ENCODE measurements at regions not wholly inside any gene's neighbourhood (a gene's known extent, or its start where the extent isn't known, plus 50 kb on each side); places are given as distances from the start of the nearest gene placed in this dataset.
"Not testable (repeated sequence)": the region's sequence is repeated elsewhere in the genome, so short reads cannot be mapped to it uniquely, and the experiment has no call there.

DNA sequence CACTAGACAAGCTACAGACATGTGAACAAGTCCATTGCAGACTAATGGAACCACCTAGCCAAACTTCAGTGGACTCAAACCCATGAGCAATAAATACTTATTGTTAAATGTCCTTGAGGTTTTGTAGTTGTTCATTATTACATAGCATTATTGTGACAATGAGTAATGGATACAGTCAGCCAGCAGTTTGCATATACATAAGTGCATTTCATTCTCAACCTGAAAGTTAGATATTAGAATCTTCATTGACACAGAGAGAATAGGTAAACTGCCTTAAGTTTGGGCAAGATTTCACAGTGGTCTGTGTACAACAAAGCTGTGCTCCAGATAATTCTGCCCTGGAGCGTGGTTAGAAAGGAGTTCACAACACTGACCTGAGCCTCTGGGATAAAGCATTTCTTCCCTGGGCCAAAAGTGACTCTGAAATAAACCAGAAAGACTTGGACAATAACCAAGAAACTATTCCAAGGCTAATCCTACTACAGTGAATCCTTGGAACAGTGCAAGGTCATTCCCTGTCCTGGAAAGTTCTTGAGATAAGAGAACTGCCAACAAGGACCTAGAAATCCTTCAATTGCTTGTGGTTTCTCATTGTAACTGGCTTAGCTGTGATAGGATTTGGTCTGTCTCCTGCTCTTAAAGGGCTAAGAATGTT is 225.5 kb upstream of the STT3B start:
- DNase-seq (ENCODE audit: low read depth), result no peak
- no peak overlapping the region for H3K4me3 ChIP-seq (ENCODE audit: low read depth, low read length)
- TF ChIP-seq, protein P1, sequence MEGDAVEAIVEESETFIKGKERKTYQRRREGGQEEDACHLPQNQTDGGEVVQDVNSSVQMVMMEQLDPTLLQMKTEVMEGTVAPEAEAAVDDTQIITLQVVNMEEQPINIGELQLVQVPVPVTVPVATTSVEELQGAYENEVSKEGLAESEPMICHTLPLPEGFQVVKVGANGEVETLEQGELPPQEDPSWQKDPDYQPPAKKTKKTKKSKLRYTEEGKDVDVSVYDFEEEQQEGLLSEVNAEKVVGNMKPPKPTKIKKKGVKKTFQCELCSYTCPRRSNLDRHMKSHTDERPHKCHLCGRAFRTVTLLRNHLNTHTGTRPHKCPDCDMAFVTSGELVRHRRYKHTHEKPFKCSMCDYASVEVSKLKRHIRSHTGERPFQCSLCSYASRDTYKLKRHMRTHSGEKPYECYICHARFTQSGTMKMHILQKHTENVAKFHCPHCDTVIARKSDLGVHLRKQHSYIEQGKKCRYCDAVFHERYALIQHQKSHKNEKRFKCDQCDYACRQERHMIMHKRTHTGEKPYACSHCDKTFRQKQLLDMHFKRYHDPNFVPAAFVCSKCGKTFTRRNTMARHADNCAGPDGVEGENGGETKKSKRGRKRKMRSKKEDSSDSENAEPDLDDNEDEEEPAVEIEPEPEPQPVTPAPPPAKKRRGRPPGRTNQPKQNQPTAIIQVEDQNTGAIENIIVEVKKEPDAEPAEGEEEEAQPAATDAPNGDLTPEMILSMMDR (IDR thresholded peaks at IDR 0.05; ENCODE audit: control insufficient read depth, extremely low read depth, insufficient read depth), result no peak

DNA sequence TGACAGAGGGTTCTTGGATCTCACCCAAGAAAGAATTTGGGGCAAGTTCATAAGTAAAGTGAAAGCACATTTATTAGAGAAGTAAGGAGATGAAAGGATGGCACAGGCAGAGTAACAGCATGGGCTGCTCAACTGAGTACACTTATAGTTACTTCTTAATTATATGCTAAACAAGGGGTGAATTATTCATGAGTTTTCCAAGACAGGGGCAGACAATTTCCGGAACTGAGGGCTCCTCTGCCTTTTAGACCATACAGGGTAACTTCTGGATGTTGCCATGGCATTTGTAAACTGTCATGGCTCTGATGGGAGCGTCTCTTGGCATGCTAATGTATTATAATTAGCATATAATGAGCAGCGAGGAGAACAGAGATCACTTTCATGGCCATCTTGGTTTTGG is 221.2 kb upstream of the STT3B start:
- H3K4me3 ChIP-seq (ENCODE audit: low read depth, low read length), result no peak overlapping the region
- TF ChIP-seq, protein P1 (IDR thresholded peaks at IDR 0.05; ENCODE audit: control insufficient read depth, extremely low read depth, insufficient read depth), result no peak
- no peak for DNase-seq (ENCODE audit: low read depth)

DNA sequence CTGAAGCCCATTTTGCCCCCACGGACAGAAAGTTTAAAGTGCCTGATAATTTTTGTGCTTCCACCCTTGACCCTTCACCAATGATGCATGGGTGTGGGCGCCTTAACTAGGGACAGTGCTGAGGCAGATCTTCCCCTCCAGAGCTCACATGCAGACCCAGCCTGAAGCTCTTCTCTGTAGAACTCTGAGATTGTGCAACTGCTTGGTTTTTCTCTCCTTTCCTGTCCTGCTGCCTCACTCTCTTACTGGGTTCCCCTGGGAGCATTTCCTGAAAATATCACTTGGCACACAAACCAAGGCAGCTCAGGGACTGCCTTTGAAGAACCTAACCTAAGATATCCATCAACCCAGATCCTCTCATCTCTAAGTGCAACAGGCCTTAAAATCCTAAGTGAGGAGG is 220.3 kb upstream of the STT3B start:
- no peak for DNase-seq (ENCODE audit: low read depth)
- H3K4me3 ChIP-seq (ENCODE audit: low read depth, low read length), result no peak overlapping the region
- TF ChIP-seq, protein P1 (IDR thresholded peaks at IDR 0.05; ENCODE audit: control insufficient read depth, extremely low read depth, insufficient read depth), result no peak

DNA sequence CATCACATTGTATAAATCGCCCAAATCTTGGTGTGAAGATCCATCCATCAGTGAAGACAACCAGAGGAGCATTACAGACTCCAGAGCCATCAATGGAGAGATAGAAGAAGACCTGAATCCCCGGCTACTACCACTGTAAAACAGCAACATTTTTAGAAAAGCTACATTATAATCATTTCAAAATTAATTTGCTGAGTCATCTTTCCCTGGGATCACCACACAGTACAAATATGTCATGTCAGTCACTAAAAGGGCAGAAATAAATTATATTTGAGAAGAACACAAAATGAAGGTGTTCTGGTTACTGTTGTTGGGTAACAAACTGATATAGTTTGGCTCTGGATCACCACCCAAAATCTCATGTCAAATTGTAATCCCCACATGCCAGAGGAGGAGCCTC is 218.5 kb upstream of the STT3B start:
- H3K4me3 ChIP-seq (ENCODE audit: low read depth, low read length), result no peak overlapping the region
- no peak for DNase-seq (ENCODE audit: low read depth)
- TF ChIP-seq, protein P1 (IDR thresholded peaks at IDR 0.05; ENCODE audit: control insufficient read depth, extremely low read depth, insufficient read depth), result no peak

DNA sequence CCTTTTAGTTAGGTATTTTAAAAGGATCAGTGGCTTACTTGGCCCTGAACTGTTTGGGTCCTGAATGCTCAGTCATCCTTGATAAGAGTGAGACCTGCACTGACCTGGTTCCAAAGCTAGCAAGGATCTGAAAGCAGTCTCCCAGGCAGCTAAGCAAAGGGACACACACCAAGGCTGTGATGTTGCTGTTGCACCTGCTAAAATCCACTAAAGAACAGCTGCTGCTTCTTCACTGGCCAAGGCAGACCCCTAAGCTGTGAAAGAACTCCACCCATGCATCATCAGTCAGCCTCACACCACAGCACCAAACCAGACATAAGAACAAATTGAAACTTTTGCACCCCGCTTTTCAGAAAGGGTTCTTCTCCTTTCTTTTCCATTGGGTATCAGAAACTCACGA is 213.4 kb upstream of the STT3B start:
- H3K4me3 ChIP-seq (ENCODE audit: low read depth, low read length), result no peak overlapping the region
- TF ChIP-seq, protein P1 (IDR thresholded peaks at IDR 0.05; ENCODE audit: control insufficient read depth, extremely low read depth, insufficient read depth), result no peak
- DNase-seq (ENCODE audit: low read depth), result no peak

DNA sequence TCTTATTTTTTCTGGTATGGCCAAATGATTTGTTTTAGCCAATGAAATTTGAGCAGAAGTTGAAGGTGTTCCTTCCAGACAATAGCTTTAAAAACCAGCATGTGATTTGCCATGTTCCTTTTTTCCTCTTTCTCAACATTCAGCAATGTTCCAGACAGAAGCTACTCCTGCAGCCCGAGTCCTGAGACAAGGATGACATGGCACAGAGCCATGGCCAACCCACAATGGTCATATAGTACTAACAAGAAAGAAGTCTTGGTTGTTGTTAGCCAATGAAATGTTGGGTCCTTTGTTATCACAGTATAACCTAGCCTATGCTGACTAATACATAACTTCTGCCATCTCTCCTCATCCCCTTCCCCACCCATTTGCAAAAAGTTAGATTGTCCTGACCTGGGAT is 211.1 kb upstream of the STT3B start:
- no peak for DNase-seq (ENCODE audit: low read depth)
- TF ChIP-seq, protein P1 (IDR thresholded peaks at IDR 0.05; ENCODE audit: control insufficient read depth, extremely low read depth, insufficient read depth), result no peak
- no peak overlapping the region for H3K4me3 ChIP-seq (ENCODE audit: low read depth, low read length)

DNA sequence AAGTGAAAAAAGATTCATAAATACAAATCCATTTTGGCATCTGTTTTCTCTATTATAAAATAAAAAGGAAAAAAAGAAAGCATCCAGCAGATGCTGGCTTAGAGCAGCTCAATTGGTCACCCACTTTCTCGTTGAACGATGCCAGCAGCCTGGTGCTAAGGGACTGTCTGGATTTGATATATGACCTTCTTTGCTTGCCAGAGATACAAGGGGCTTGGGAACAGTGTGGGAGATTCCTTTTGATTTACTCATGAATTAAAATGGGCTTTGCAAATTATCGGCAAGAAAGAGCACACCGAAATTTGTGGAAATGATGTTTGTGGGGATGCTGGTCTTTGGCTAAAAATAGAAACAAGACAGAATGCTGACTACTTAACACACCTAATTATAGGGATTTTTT is 210.3 kb upstream of the STT3B start:
- H3K4me3 ChIP-seq (ENCODE audit: low read depth, low read length), result no peak overlapping the region
- TF ChIP-seq, protein P1 (IDR thresholded peaks at IDR 0.05; ENCODE audit: control insufficient read depth, extremely low read depth, insufficient read depth), result no peak
- no peak for DNase-seq (ENCODE audit: low read depth)

DNA sequence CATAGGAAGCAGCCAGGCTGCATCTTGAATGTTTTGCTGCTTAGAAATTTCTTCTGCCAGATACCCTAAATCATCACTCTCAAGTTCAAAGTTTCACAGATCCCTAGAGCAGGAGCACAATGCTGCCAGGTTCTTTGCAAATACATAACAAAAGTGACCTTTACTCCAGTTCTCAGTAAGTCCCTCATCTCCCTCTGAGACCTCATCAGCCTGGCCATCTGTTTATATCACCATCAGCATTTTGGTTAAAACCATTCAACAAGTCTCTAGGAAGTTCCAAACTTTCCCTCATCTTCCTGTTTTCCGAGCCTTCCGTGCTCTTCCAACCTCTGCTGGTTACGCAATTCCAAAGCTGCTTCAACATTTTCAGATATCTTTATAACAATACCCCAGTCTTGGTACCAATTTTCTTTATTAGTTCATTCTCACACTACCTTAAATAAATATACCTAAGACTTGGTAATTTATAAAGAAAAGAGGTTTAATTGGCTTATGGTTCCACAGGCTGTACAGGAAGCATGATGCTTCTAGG is 204.8 kb upstream of the STT3B start:
- H3K4me3 ChIP-seq (ENCODE audit: low read depth, low read length); DNase-seq (ENCODE audit: low read depth): not testable (repeated sequence)

All from LNCaP clone FGC (cell line).